ENCODE measurements at regions not wholly inside any gene's neighbourhood (a gene's known extent, or its start where the extent isn't known, plus 50 kb on each side); places are given as distances from the start of the nearest gene placed in this dataset.

- Mint-ChIP-seq H3K27ac (no peak overlapping the region), H3K4me1 (ENCODE audit: low read depth) (no peaks in the 10 kb centered on the region), H3K4me3 (no peak overlapping the region), H3K27me3 (peaks cover 6% of the 10 kb centered on the region), H3K9me3 (no peaks in the 10 kb centered on the region), H3K36me3 (ENCODE audit: low read depth) (no peaks in the 10 kb centered on the region)
- Histone ChIP-seq H3K36me3 (ENCODE audit: insufficient read depth, low read length) (no peaks in the 10 kb centered on the region), H3K27me3 (ENCODE audit: control insufficient read depth in 1 of 2, insufficient read depth in 2 of 2, low read length in 2 of 2) (no peaks in the 10 kb centered on the region), H3K9me3 (ENCODE audit: control insufficient read depth in 1 of 2, insufficient read depth in 1 of 2, low read length in 2 of 2) (peaks cover 0 to 18% of the 10 kb centered on the region in 2 experiments), H3K4me1 (ENCODE audit: insufficient read depth, low read length) (no peaks in the 10 kb centered on the region), H3K4me3 (ENCODE audit: low read length) (no peak overlapping the region), H3K27ac (ENCODE audit: low read depth in 1 of 2, low read length in 2 of 2) (no peak overlapping the region)
- POLR2A ChIA-PET: no interaction called here
- DNase-seq: no peak
- ATAC-seq (ENCODE audit: poor library complexity): no peak
- CTCF ChIA-PET: no interaction called here
- TF ChIP-seq, protein P1, sequence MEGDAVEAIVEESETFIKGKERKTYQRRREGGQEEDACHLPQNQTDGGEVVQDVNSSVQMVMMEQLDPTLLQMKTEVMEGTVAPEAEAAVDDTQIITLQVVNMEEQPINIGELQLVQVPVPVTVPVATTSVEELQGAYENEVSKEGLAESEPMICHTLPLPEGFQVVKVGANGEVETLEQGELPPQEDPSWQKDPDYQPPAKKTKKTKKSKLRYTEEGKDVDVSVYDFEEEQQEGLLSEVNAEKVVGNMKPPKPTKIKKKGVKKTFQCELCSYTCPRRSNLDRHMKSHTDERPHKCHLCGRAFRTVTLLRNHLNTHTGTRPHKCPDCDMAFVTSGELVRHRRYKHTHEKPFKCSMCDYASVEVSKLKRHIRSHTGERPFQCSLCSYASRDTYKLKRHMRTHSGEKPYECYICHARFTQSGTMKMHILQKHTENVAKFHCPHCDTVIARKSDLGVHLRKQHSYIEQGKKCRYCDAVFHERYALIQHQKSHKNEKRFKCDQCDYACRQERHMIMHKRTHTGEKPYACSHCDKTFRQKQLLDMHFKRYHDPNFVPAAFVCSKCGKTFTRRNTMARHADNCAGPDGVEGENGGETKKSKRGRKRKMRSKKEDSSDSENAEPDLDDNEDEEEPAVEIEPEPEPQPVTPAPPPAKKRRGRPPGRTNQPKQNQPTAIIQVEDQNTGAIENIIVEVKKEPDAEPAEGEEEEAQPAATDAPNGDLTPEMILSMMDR (IDR thresholded peaks at IDR 0.05): no peak
- intact Hi-C loops (cut with DNase I, micrococcal nuclease): no loop called here
Observed at GRCh38 chr11:133742353-133742752, 103.0 kb downstream of the SPATA19 start.

- H3K27ac ChIP-seq (ENCODE audit: low read depth in 1 of 2, low read length in 2 of 2): no peak overlapping the region
- H3K4me1 ChIP-seq (ENCODE audit: insufficient read depth, low read length): no peaks in the 10 kb centered on the region
- DNase-seq: no peak
- H3K36me3 ChIP-seq (ENCODE audit: insufficient read depth, low read length): no peaks in the 10 kb centered on the region
- no peak overlapping the region for H3K4me3 Mint-ChIP-seq
- ChIA-PET CTCF (no interaction called here), POLR2A (no interaction called here)
- H3K4me1 Mint-ChIP-seq (ENCODE audit: low read depth): no peaks in the 10 kb centered on the region
- peaks cover 0 to 12% of the 10 kb centered on the region in 2 experiments for H3K9me3 ChIP-seq (ENCODE audit: control insufficient read depth in 1 of 2, insufficient read depth in 1 of 2, low read length in 2 of 2)
- peaks cover 6% of the 10 kb centered on the region for H3K27me3 Mint-ChIP-seq
- no peak for ATAC-seq (ENCODE audit: poor library complexity)
- no peak overlapping the region for H3K4me3 ChIP-seq (ENCODE audit: low read length)
- H3K27me3 ChIP-seq (ENCODE audit: control insufficient read depth in 1 of 2, insufficient read depth in 2 of 2, low read length in 2 of 2): no peaks in the 10 kb centered on the region
- intact Hi-C loops (cut with DNase I, micrococcal nuclease): no loop called here
- no peaks in the 10 kb centered on the region for H3K36me3 Mint-ChIP-seq (ENCODE audit: low read depth)
- TF ChIP-seq, protein P1 (IDR thresholded peaks at IDR 0.05): no peak
- H3K9me3 Mint-ChIP-seq: no peaks in the 10 kb centered on the region
- H3K27ac Mint-ChIP-seq: no peak overlapping the region
Observed at GRCh38 chr11:133740963-133741362, 104.3 kb downstream of the SPATA19 start.

DNA sequence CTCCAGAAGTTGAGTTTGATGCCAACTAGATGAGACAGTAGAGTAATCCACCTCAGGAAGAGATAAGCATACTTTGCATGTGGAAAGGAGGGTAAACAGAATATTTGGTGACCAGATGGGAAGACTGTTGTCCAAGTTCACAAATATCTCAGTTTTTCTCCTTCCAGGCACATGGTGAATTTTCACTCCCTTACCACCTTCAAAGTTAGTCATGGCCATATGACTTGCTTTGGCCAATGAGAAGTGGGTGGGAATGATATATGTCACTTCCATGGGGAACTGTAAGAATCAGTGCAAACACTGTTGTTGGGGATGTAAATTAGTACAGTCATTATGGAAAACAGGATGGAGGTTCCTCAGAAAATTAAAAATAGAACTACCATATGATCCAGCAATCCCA, 105.8 kb downstream of the SPATA19 start:
- intact Hi-C loops (cut with DNase I, micrococcal nuclease): no loop called here
- H3K27me3 ChIP-seq (ENCODE audit: control insufficient read depth in 1 of 2, insufficient read depth in 2 of 2, low read length in 2 of 2): no peaks in the 10 kb centered on the region

More for the DNA sequence above, 105.8 kb downstream of the SPATA19 start:
- H3K27me3 Mint-ChIP-seq: peaks cover 9% of the 10 kb centered on the region
- H3K27ac Mint-ChIP-seq: no peak overlapping the region
- Histone ChIP-seq H3K27ac (ENCODE audit: low read depth in 1 of 2, low read length in 2 of 2) (no peak overlapping the region), H3K4me3 (ENCODE audit: low read length) (no peak overlapping the region), H3K36me3 (ENCODE audit: insufficient read depth, low read length) (no peaks in the 10 kb centered on the region), H3K9me3 (ENCODE audit: control insufficient read depth in 1 of 2, insufficient read depth in 1 of 2, low read length in 2 of 2) (peaks cover 0 to 9% of the 10 kb centered on the region in 2 experiments), H3K4me1 (ENCODE audit: insufficient read depth, low read length) (no peaks in the 10 kb centered on the region)
- no peaks in the 10 kb centered on the region for H3K4me1 Mint-ChIP-seq (ENCODE audit: low read depth)
- H3K9me3 Mint-ChIP-seq: no peaks in the 10 kb centered on the region
- DNase-seq: no peak
- ATAC-seq (ENCODE audit: poor library complexity): no peak
- no peak overlapping the region for H3K4me3 Mint-ChIP-seq
- POLR2A ChIA-PET: no interaction called here
- TF ChIP-seq, protein P1 (IDR thresholded peaks at IDR 0.05): no peak
- CTCF ChIA-PET: no interaction called here
- H3K36me3 Mint-ChIP-seq (ENCODE audit: low read depth): no peaks in the 10 kb centered on the region
